ENCODE measurements at regions not wholly inside any gene's neighbourhood (a gene's known extent, or its start where the extent isn't known, plus 50 kb on each side); places are given as distances from the start of the nearest gene placed in this dataset.

- Histone ChIP-seq H3K9me2 (replicated peaks; ENCODE audit: insufficient read depth) (no peaks in the 10 kb centered on the region), H3K4me3 (no peak overlapping the region), H3K27me3 (no peaks in the 10 kb centered on the region), H4K20me1 (ENCODE audit: insufficient read depth, poor library complexity, severe bottlenecking) (no peaks in the 10 kb centered on the region), H3K27ac (no peak overlapping the region), H3K36me3 (replicated peaks; ENCODE audit: insufficient read depth, low read depth) (no peaks in the 10 kb centered on the region), H3K4me2 (no peak overlapping the region), H3K4me1 (ENCODE audit: insufficient read depth) (no peaks in the 10 kb centered on the region), H3K79me2 (no peaks in the 10 kb centered on the region), H2AFZ (no peak overlapping the region), H3K9me3 (ENCODE audit: low read depth) (no peaks in the 10 kb centered on the region)
- 76% methylated on average over 2 of the region's 2 CpGs for WGBS (ENCODE audit: low lambda C conversion rate, missing lambda C conversion rate)
- TF ChIP-seq EZH2phosphoT487 (IDR thresholded peaks at IDR 0.05; ENCODE audit: low read depth, severe bottlenecking, unreplicated experiment) (no peak), EZH2 (IDR thresholded peaks at IDR 0.05; ENCODE audit: borderline replicate concordance) (no peak)
- DNase-seq (ENCODE audit: low spot score), result no peak
Measured at GRCh38 chr16:65469116-65469515, 347.3 kb upstream of the CDH11 start.

GRCh38 chr16:65468133-65468532 lies 346.3 kb upstream of the CDH11 start:
- no peak for DNase-seq (ENCODE audit: low spot score)
- WGBS (ENCODE audit: low lambda C conversion rate, missing lambda C conversion rate), result 100% methylated on average over 1 of the region's 1 CpG
- TF ChIP-seq EZH2 (IDR thresholded peaks at IDR 0.05; ENCODE audit: borderline replicate concordance), result no peak
- no peak for TF ChIP-seq EZH2phosphoT487 (IDR thresholded peaks at IDR 0.05; ENCODE audit: low read depth, severe bottlenecking, unreplicated experiment)
- Histone ChIP-seq H3K27me3 (no peaks in the 10 kb centered on the region), H3K27ac (no peak overlapping the region), H2AFZ (no peak overlapping the region), H3K36me3 (replicated peaks; ENCODE audit: insufficient read depth, low read depth) (no peaks in the 10 kb centered on the region), H4K20me1 (ENCODE audit: insufficient read depth, poor library complexity, severe bottlenecking) (no peaks in the 10 kb centered on the region), H3K9me2 (replicated peaks; ENCODE audit: insufficient read depth) (no peaks in the 10 kb centered on the region), H3K4me3 (no peak overlapping the region), H3K4me1 (ENCODE audit: insufficient read depth) (no peaks in the 10 kb centered on the region), H3K9me3 (ENCODE audit: low read depth) (no peaks in the 10 kb centered on the region), H3K4me2 (no peak overlapping the region), H3K79me2 (no peaks in the 10 kb centered on the region)

- Histone ChIP-seq H3K9me3 (ENCODE audit: low read depth) (no peaks in the 10 kb centered on the region), H3K4me1 (ENCODE audit: insufficient read depth) (no peaks in the 10 kb centered on the region), H2AFZ (no peak overlapping the region), H3K4me2 (no peak overlapping the region), H4K20me1 (ENCODE audit: insufficient read depth, poor library complexity, severe bottlenecking) (no peaks in the 10 kb centered on the region), H3K9me2 (replicated peaks; ENCODE audit: insufficient read depth) (no peaks in the 10 kb centered on the region), H3K4me3 (no peak overlapping the region), H3K36me3 (replicated peaks; ENCODE audit: insufficient read depth, low read depth) (no peaks in the 10 kb centered on the region), H3K27me3 (no peaks in the 10 kb centered on the region), H3K79me2 (no peaks in the 10 kb centered on the region), H3K27ac (no peak overlapping the region)
- no peak for DNase-seq (ENCODE audit: low spot score)
- TF ChIP-seq CTCF (IDR thresholded peaks at IDR 0.05; ENCODE audit: poor library complexity), result no peak
- TF ChIP-seq EZH2phosphoT487 (IDR thresholded peaks at IDR 0.05; ENCODE audit: low read depth, severe bottlenecking, unreplicated experiment), result no peak
- TF ChIP-seq EZH2 (IDR thresholded peaks at IDR 0.05; ENCODE audit: borderline replicate concordance), result no peak
- 69% methylated on average over 3 of the region's 3 CpGs for WGBS (ENCODE audit: low lambda C conversion rate, missing lambda C conversion rate)
Measured at GRCh38 chr16:65463652-65464260, 341.9 kb upstream of the CDH11 start.

GRCh38 chr16:65457084-65457483 lies 335.2 kb upstream of the CDH11 start:
- H3K79me2 ChIP-seq, result no peaks in the 10 kb centered on the region
- no peak for TF ChIP-seq EZH2phosphoT487 (IDR thresholded peaks at IDR 0.05; ENCODE audit: low read depth, severe bottlenecking, unreplicated experiment)
- TF ChIP-seq EZH2 (IDR thresholded peaks at IDR 0.05; ENCODE audit: borderline replicate concordance), result no peak
- TF ChIP-seq CTCF (IDR thresholded peaks at IDR 0.05; ENCODE audit: poor library complexity), result no peak
- no peaks in the 10 kb centered on the region for H4K20me1 ChIP-seq (ENCODE audit: insufficient read depth, poor library complexity, severe bottlenecking)
- no peaks in the 10 kb centered on the region for H3K27me3 ChIP-seq
- H3K4me3 ChIP-seq, result no peak overlapping the region
- H3K4me2 ChIP-seq, result no peak overlapping the region
- no peaks in the 10 kb centered on the region for H3K36me3 ChIP-seq (replicated peaks; ENCODE audit: insufficient read depth, low read depth)
- no peaks in the 10 kb centered on the region for H3K4me1 ChIP-seq (ENCODE audit: insufficient read depth)
- no peaks in the 10 kb centered on the region for H3K9me2 ChIP-seq (replicated peaks; ENCODE audit: insufficient read depth)
- H2AFZ ChIP-seq, result no peak overlapping the region
- DNase-seq (ENCODE audit: low spot score), result no peak
- H3K27ac ChIP-seq, result no peak overlapping the region
- no peaks in the 10 kb centered on the region for H3K9me3 ChIP-seq (ENCODE audit: low read depth)
- 94% methylated on average over 2 of the region's 2 CpGs for WGBS (ENCODE audit: low lambda C conversion rate, missing lambda C conversion rate)
